T-helper 9 cell (primary cell): ENCODE measurements at regions not wholly inside any gene's neighbourhood (a gene's known extent, or its start where the extent isn't known, plus 50 kb on each side); places are given as distances from the start of the nearest gene placed in this dataset.

Experiments
- DNase-seq: peaks from one replicate; pipeline ENCODE4 v3.0.0-alpha.2; 2020

DNA sequence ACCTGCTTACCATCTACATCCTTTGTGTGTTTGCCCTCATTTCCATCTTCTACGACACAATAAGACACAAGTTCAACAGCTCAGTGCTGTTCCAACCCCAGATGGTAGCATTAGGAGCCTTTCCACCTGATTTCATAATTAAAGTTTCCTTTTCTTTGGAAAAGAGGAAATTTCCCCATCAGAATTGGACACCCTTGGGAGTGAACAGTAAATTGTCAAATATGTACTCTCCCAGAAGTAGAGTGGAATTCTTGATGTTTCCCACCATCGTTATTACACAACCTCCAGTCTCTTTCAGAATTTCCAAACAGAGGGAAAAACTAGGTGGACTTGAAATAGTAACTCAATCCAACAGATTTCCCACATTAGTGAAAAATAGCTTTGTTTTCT lies 337.6 kb upstream of the OR4E1 start:
- DNase-seq: no peak

GRCh38 chr14:22010545-22011252 lies 337.1 kb upstream of the OR4E1 start:
- DNase-seq: no peak

- no peak for DNase-seq
These were observed 335.1 kb upstream of the OR4E1 start for GRCh38 chr14:22008766-22009165.

DNA sequence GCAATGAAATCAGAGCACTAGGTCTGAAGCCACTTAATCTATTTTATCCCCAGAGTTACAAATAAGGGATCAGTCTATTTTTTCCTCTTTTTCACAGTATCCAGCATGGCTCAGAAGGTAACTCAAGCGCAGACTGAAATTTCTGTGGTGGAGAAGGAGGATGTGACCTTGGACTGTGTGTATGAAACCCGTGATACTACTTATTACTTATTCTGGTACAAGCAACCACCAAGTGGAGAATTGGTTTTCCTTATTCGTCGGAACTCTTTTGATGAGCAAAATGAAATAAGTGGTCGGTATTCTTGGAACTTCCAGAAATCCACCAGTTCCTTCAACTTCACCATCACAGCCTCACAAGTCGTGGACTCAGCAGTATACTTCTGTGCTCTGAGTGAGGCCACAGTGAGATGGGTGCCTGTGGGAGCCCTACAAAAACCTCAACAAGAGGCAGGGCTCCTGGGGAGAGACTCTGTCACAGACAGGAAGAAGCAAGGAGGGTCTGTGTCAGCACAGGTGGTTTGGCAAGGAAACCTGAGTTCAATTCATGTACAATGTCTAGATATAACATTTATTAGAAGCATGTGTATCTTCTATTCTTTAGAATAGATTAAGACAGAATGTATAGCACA lies 334.3 kb upstream of the OR4E1 start:
- DNase-seq: no peak

DNA sequence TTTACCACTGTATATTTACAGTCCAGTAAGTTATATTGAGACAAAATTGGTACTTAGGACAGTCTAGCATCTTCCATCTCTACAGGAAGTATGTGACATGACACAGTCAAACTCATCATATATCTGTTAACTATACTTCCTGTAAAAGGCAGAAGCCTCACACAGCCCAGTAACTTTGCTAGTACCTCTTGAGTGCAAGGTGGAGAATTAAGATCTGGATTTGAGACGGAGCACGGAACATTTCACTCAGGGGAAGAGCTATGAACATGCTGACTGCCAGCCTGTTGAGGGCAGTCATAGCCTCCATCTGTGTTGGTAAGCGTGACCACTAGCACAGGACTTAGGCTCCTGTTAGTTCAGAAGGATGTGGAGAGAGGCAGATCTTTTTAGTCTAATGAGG lies 333.7 kb upstream of the OR4E1 start:
- no peak for DNase-seq

GRCh38 chr14:22003461-22003860 lies 329.8 kb upstream of the OR4E1 start:
- DNase-seq: no peak

- peak; percentile 49 for DNase-seq
These were observed 329.3 kb upstream of the OR4E1 start for GRCh38 chr14:22002860-22003284.

DNA sequence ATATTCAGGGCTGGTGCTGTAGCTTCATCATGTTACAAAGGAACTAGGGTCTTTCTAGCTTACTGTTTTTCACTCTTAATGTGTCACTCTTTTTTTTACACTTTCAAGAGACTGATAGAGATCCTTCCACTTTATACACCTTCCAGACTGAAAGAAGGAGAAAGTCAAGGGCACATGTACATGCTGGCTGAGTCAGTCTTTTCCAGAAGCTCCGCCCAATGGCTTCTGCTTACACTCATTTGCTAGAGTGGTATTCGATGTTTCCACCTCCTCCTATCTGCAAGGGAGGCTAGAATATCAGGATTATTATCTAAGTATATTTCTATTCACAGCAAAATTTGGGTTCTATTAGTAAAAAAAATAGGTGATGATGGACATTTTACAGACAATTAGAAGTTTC lies 325.8 kb upstream of the OR4E1 start:
- no peak for DNase-seq

DNA sequence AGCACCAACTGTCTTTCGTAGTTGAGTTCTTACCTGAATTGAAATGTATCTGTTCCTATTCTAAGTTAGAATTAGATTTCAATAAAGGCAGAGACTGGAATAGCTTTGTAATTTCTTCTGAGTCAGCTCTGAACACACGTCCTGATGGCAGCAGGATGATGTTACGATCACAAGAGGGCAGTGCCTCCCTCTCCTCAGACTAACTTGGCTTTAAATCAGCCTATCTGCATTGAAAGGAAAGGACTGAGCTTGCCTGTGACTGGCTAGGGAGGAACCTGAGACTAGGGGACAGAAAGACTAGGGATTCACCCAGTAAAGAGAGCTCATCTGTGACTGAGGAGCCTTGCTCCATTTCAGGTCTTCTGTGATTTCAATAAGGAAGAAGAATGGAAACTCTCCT lies 323.7 kb upstream of the OR4E1 start:
- DNase-seq: no peak

DNA sequence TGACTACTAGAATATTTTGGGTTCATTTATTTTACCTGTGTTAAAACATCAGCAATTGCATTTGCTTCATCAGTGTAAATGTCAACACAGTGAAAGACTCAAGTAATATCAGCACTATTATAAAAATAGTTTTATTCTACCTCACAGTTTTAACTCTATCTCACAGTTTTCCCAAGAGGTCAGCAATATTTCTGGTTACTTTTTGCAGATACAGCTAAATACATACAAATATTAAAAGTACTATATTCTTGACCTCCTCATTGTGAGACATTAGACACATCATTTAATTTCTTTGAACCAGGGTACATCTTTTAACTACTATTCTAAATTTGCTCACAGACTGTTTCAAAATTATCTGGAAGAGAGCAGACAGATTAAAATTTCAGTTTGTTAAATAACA lies 321.7 kb upstream of the OR4E1 start:
- DNase-seq: no peak

GRCh38 chr14:21993837-21994236 lies 320.2 kb upstream of the OR4E1 start:
- DNase-seq: no peak

GRCh38 chr14:21993070-21993469 lies 319.5 kb upstream of the OR4E1 start:
- no peak for DNase-seq

- DNase-seq: no peak
These were observed 317.5 kb upstream of the OR4E1 start for GRCh38 chr14:21991130-21991529.

- DNase-seq: no peak
These were observed 316.5 kb upstream of the OR4E1 start for GRCh38 chr14:21990116-21990515.

- DNase-seq: no peak
These were observed 315.5 kb upstream of the OR4E1 start for GRCh38 chr14:21989090-21989489.

GRCh38 chr14:21988413-21988812 lies 314.8 kb upstream of the OR4E1 start:
- DNase-seq: no peak

DNA sequence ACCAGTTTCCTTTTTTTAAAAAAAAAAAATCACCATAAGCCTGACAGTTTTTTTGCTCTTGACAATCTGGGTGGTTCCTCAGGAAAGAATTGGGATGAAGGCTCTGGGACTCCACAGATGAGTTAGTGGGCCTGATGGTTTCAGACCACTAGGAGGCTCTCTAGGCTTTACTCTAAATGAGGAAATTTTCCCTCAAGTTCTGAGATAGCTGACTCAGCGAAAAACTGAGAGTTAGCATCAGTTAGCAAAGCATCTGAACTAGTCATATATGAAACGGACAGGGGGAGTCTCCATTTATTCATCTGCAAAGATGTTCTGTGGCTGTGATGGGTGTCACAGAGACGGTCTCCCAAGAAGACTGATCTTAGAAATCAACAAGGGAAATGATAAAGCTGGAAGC lies 314.3 kb upstream of the OR4E1 start:
- DNase-seq: no peak

DNA sequence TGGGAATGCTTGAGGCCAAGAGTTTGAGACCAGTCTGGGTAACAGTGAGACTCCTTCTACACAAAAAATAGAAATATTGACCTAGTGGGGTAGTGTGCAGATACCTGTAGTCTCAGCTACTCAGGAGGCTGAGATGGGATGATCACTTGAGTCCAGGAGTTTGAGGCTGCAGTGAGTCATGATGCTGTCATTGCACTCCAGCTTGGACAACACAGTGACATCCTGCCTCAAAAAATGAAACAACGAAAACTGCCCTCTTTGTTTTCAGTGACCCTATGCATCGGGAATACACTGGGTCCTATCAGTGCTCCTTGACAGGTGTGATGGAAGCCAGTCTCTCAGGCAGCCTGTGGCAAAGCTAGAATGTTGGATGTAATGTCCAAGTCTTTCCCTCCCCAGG lies 311.5 kb upstream of the OR4E1 start:
- DNase-seq: no peak

GRCh38 chr14:21978999-21979314 lies 305.3 kb upstream of the OR4E1 start:
- no peak for DNase-seq

- DNase-seq: peak; percentile 37
These were observed 304.8 kb upstream of the OR4E1 start for GRCh38 chr14:21978184-21978998.

GRCh38 chr14:21974741-21975140 lies 301.1 kb upstream of the OR4E1 start:
- DNase-seq: no peak

DNA sequence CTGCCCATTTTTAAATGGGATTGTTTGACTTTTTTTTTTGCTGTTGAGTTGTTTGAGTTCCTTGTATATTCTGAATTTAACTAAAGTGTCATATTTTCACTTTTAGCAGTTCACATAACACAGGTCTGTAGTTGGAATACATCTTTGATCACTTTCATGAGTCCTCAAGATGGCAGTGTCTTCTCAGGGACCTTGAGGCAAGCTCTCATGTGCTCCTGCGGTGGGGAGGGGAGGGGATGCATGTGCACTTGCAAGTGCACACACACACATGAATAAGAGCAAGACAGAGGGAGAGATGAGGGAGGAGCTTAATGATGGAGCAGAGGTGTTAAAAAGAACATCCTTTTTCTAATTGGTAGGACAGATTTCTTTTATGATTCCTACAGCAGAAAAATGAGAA lies 291.4 kb upstream of the OR4E1 start:
- DNase-seq: peak; percentile 16

DNA sequence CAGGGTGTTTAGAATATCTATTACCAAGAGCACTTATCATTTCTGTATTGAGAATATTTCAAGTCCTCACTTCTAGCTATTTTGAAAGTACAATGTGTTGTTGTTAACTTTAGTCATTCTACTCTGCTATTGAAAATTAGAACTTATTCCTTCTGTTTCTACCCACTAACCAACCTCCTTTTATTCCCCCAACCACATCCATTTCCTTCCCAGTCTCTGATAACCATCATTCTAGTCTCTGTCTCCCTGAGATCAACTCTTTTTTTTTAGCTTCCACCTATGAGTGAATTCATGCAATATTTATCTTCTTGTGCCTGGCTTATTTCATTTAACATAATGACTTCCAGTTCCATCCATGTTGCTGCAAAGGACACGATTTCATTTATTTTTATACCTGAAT lies 290.6 kb upstream of the OR4E1 start:
- DNase-seq: no peak

DNA sequence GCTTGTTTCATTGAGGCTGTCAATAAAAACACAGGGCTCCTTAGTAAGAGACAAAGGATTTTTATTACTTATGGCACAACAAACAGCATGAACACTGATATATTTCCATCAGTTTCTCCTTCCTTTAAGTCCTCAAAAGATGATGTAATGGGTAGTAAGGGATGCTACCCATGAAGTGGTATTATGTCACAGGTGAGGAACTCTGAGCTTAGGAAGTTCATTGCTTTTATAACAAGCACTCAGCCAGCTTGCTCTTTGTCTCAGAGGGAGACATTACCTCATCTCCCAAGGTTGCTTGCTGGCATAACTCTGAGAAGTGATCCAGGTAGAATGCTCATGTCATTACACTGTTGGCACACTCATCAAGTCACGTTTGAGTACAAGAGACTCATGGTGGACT lies 287.0 kb upstream of the OR4E1 start:
- no peak for DNase-seq
